NCI-H526 (cell line): ENCODE measurements at regions not wholly inside any gene's neighbourhood (a gene's known extent, or its start where the extent isn't known, plus 50 kb on each side); places are given as distances from the start of the nearest gene placed in this dataset.
"Not testable (repeated sequence)": the region's sequence is repeated elsewhere in the genome, so short reads cannot be mapped to it uniquely, and the experiment has no call there.

ENCODE experiments used
- DNase-seq, 2 experiments: peaks; one replicate each; lab custom pipeline; 2025; lab: John Stamatoyannopoulos, UW

DNA sequence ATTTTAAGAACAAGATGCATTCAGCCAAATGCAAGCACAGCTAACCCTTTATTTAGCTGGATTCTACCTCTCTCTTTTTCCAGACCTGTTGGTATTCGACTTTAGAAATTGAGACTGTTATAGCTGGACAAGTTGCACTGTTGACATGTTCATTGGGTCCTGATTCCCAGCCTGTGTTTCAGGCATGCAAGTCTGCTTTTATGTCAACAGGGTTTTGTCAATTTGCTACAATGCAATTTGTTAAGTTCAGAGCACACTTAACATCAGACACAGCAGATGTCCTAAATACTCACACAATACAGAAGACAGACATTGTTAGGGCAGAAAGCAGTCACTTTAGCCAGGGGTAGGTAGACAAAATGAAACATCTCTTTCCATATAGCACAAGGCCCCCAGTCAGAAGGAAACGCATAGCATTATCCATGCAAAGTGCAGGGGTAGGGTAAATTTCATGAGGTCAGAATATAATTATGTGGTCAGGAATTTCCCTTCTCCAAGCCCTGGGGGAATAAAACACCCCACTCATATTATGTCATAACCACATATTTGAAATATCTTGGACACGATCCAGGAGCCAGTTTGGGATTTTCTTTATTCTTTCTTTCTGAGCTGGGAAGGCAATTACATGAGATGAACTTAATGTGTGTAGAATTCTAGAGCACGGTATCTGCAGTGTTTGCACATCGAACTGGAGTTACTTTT is 504.1 kb downstream of the NTRK3 start:
- peak; percentile 82 for DNase-seq

- DNase-seq, result no peak
Observed at GRCh38 chr15:87748483-87748882, 508.1 kb downstream of the NTRK3 start.

- no peak for DNase-seq
Observed at GRCh38 chr15:87747087-87747486, 509.5 kb downstream of the NTRK3 start.

GRCh38 chr15:87746333-87746732 is 510.2 kb downstream of the NTRK3 start:
- DNase-seq, result no peak

DNA sequence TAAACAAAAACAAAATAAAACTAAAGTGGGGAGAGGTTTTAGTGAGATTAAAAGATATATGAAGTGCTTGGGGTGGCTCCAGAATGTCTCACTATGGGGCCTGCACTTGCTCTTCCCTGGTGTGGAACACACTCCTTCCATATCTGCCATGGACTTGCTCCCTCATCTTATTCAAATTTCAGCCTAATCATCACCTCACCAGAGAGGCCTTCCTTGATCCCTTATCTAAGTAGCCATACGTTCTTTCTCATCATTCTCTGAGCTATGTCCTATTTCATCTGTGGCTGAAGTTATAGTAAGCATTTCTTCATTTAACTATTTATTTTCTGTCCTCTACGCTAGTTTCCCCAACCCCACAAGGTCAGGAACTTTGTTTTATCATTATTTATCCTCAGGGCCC is 511.7 kb downstream of the NTRK3 start:
- DNase-seq, result no peak

- DNase-seq, result no peak
Observed at GRCh38 chr15:87743562-87743961, 513.0 kb downstream of the NTRK3 start.

- no peak for DNase-seq
Observed at GRCh38 chr15:87741350-87741749, 515.2 kb downstream of the NTRK3 start.

- DNase-seq, result no peak
Observed at GRCh38 chr15:87740655-87741344, 515.7 kb downstream of the NTRK3 start.

DNA sequence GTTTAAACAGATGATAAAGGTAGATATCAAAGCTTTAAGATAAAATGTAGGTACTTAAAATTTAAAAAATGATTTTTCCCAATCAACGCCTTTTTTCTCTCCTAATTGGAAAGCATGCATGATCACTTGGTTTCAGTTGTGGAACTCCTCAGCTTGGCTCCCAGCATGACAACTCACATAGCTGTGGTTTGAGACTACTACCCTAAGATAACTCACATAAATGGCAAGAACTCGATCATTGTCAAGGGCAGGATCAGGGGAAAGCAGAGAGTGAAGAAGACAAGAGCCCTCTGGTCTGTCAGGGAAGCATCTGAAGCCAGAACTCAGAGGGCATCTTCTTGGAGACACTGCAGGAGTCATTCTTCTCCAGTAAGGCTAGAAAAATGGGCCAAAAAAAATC is 516.7 kb downstream of the NTRK3 start:
- no peak for DNase-seq

- no peak for DNase-seq
Observed at GRCh38 chr15:87739081-87739480, 517.5 kb downstream of the NTRK3 start.

GRCh38 chr15:87737460-87737859 is 519.1 kb downstream of the NTRK3 start:
- DNase-seq, result not testable (repeated sequence)

- DNase-seq, result no peak
Observed at GRCh38 chr15:87736891-87737389, 519.6 kb downstream of the NTRK3 start.

GRCh38 chr15:87736401-87736800 is 520.1 kb downstream of the NTRK3 start:
- no peak for DNase-seq

DNA sequence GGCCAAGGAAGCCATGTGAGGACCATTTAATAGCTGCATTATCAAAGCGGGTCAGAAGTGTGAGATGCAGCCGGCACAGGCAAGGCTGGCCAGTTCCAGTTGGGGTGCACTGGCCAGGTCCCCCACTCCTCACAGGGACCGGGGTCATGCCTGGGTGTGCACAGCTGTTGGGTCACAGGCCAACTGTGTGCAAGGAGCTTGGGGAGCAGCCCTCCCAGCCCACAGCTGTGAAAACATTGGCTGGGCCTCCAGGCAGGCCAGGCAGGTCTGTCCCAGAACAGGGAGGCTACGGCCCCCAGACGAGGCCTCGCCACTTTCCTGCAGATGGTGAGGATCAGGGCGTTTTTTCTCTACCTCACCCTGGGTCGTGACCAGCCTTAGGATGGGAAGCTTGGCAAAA is 521.0 kb downstream of the NTRK3 start:
- no peak for DNase-seq

DNA sequence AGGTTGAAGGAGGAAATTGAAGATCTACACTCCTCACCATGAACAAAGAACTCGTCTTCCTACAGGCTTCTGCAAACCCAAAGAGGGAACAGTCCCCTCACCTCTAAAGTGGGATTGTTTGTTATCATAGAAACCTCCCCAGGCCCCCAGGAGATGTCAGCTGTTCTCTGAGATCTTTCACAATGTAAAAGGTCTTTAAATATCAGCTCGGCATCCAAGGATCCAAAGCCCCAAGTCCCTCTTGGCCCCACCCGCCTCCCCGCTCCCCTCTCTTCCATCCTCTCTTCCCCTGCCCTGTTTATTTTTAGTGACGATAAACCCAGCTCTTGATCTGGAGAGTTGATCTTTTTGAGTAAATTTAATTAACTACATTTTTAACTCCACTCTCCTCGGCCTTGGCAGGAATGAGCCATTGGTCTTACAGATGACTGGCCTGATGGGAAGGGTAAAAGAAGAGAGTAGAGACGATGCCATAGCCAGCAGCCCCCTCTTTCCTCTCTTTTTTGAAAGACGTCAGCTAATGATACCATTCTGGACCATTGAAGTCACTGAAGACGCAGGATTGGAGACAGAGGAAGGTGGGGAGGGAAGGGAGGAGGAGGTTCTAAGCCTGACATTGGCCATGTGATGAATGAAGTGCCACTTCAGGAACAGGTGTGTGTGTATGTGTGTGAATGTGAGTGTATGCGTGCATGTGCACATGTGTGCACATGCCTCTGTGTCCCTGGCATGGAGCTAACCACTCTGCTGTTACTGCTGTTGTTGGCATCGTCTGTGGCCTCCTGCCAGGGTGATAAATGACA is 521.8 kb downstream of the NTRK3 start:
- no peak for DNase-seq

GRCh38 chr15:87733977-87734376 is 522.6 kb downstream of the NTRK3 start:
- no peak for DNase-seq

DNA sequence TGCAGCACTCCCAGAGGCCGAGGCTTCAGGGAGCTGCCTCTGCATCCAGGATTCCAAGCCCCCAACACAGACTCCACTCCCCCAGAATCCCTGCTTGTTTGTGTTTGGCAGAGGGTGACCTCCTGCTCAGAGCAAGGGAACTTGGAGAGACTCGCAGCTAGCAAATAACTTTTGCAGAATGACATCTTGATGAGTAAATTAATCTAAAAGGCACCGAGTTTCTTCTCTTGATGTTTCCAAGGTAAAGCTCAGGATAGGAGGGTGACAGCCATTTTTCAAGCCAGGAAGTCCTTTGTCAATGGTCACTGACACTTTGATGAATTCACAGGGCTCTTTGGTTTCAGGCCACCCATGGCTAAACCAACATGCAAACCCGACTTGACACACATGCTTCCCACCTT is 523.0 kb downstream of the NTRK3 start:
- DNase-seq, result no peak

- DNase-seq, result no peak
Observed at GRCh38 chr15:87732976-87733375, 523.6 kb downstream of the NTRK3 start.

GRCh38 chr15:87731630-87732029 is 524.9 kb downstream of the NTRK3 start:
- no peak for DNase-seq

DNA sequence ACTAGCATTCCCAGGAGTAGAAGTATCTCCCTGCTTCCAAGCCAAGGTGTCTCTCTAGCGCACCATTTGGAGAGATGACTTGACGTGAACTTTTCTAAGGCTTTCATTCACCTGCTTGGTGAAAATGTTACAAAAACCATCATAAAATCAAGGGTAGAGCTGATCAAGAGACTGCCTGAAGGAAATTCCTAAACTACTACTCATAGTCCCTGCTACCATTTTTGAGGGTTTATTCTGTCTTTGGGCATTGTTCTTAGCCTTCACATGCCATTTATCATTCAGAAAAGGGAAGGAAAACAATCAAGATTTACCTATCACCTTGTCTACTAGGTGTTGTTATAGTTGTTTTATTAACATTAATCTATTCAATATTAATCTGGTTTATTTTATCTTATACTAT is 525.8 kb downstream of the NTRK3 start:
- no peak for DNase-seq

DNA sequence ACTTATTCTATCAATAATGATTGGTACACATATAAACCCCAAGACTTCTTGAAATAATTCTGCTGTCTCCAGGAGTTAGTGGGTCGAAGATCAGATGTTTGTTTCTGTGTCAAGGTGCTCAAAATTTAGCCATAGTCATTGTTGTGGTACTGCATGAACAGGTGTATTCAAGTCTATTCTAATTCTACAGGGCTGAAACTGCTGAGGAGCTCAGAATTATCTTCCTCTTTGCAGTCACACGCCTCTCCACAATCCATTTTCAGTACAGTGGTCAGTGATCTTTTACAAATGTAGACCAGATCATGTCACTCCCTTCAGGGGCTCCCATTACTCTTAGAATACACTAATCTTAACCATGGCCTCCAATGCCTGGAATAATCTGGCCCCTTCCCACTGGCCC is 527.5 kb downstream of the NTRK3 start:
- no peak for DNase-seq

DNA sequence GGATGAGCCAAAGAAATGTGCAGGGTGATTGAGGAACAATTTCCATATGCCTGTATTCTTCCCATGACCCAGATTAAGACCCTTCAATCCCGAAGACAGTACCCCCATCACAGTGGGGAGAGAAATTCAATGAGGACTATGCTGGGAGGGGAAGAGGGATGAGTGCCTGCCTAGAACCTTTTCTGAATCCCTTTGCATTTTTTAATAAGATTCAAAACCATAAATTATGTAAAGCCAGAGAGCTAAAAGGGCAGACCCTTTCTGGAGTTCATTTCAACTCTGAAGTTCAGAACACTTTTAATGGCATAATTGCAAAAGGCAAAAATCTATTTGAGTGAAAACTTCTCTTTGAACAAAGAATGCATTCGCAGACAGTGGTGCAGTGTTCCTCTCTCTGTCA is 529.5 kb downstream of the NTRK3 start:
- DNase-seq, result no peak

DNA sequence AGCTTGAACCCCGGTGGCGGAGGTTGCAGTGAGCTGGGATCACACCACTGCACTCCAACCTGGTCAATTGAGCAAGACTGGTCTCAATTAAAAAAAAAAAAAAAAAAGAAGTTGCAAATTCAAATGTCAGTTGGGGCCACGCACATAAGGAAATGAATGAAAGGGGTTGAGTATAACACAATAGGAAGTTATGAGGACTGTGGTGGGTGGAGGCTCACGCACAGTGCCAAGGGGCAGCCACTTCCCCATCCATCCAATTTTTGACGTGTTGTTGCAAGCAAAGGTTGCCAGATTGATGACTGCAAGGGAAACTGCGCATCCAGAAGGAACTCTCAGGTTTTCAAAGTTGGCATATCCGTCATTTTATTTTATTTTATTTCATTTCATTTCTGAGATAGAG is 532.2 kb downstream of the NTRK3 start:
- no peak for DNase-seq
